Hematopoietic multipotent progenitor cell treated with erythropoietin and hydrocortisone succinate and interleukin-3 and kit ligand, for 4 days (in vitro differentiated cells): ENCODE measurements at regions not wholly inside any gene's neighbourhood (a gene's known extent, or its start where the extent isn't known, plus 50 kb on each side); places are given as distances from the start of the nearest gene placed in this dataset.
"Not testable (repeated sequence)": the region's sequence is repeated elsewhere in the genome, so short reads cannot be mapped to it uniquely, and the experiment has no call there.

Source experiments
- DNase-seq: peaks from one replicate; pipeline ENCODE4 v3.0.0-alpha.2; 2015

DNA sequence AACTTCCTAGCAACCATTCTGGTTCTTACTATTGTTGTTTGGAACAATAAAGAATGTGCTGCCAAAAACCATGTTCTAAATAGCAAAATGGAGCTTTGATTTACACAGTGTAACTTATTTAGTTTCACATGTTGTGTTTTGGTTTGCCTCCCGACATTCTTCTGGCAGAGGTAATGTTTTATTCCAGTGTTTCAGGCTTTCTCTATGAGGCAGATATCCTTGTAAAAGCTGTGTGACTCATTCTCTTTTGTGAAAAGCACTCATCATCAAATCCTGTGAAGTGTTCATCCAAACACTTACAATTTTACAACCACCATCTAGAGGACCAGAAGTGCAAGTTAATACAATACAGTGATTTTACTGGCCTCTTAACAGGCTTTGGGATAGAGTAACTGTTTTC lies 219.0 kb upstream of the GIMD1 start:
- no peak for DNase-seq

DNA sequence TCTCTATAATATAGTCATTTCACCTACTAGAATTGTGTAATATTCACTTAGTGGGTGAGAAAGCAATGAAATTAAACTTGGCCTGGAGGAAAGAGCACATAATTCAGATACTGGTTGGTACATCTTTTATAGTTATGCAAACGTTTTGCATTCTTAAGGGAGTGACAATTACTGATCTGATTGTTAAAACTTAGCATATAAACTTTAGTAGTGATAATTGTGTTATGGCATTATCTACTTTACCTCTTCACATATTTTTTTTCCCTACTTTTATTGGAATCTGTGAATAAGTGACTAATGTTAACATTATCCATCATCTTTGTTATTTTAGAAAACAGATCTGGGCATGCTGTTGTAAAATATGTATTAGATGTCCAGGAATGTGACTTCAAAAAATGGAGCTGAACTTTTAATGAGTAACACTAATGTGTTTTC lies 217.4 kb upstream of the GIMD1 start:
- no peak for DNase-seq

DNA sequence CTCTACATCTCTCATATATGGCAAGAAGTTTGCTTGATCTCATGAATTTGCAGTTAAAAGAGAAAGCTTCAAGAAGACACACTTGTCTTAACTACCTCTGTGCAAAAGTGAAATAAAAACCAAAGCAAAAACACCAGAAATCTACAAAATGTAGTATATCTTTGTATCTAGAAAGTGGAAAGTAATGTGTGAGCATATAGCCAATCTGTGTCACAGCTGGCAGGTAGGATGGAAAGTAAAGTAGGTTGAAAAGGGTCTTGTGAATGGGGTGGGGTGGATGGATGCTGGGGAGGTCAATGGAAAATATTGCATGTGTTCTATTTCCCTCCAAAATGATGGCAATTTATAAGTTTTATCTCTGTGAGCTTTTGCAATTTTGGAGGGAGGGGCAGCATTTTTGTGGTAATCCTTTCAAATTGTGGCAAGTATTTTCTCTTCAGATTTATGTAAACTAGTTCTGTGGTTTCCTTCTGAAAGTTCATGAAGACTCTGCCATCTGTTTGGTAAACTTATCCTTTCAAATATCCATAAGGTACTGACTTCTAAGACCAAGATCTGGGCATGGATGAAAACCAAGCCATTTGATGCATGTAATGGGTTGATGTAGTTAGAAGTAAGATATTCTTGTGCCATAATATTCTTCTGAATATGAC lies 215.9 kb upstream of the GIMD1 start:
- no peak for DNase-seq

DNA sequence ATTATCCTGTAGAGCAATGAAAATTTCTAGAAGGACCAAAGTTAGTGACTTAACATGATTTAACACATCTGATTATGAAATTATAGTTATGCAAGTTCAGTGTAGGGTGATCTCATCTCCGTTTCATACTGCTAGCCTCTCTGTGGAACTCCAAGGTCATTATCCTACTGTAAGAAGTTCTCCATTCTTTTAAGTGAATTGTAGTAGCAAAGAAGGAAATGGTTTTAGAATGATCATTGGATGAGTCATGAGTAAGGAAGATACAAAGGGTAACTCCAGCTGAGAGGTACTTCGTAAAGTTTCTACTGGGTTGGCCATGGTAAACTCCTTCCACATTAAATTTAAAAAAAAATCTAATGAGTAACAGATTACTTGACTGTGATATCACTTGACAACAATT lies 215.0 kb upstream of the GIMD1 start:
- no peak for DNase-seq

DNA sequence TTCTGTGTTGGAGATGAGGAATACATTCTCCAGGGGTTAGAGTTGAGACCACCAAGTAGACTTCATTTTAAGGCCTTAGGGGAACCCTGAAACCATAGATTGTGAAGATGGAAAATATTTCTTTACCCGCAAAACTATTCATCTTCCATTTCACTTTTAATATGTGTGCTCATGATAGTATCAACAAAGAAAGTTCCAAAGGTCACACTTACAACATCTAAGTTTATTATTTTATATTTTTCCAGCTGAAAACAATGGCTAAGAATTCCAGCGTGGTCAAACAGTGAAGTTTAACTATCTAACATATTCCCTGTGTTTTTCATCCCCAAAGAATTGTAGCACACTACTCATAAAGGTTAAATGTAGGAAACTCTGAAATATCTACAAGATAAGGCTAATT lies 214.5 kb upstream of the GIMD1 start:
- no peak for DNase-seq

DNA sequence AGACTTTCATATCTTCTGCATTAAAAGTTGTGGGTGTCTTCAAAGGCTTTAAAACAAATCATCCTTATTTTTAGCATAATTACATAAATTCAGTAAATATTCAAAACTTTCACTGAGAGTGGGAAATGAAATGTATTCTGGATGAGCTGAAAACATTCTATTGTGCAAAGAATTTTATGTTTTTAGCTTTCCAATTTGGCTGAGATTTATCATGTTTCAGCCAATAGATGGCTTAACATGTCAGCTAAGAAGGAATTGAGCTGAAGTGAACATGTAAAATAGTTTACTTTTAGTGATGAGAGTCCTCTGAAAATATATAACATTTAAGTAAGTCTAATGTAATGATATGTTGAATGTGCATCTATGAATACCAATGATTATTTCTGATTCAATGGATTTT lies 213.5 kb upstream of the GIMD1 start:
- DNase-seq: no peak

DNA sequence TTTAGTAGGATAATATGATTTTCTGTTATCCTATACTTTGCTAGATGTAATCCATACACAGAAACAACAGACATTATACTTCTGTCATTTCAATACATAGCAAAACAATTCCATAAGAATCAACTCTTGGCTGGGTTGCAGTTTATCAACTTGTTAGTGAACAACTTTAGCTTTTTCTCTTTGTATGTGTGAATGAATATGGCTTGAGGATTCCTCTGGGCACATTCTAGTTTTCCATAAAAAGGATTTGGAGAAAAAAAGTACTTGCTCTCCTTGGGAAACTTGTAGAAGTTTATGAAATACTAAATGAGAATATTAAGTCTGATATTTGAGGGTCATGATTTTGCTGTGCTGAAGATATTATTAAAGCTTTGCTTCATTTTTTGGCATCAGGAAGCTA lies 210.7 kb upstream of the GIMD1 start:
- no peak for DNase-seq

DNA sequence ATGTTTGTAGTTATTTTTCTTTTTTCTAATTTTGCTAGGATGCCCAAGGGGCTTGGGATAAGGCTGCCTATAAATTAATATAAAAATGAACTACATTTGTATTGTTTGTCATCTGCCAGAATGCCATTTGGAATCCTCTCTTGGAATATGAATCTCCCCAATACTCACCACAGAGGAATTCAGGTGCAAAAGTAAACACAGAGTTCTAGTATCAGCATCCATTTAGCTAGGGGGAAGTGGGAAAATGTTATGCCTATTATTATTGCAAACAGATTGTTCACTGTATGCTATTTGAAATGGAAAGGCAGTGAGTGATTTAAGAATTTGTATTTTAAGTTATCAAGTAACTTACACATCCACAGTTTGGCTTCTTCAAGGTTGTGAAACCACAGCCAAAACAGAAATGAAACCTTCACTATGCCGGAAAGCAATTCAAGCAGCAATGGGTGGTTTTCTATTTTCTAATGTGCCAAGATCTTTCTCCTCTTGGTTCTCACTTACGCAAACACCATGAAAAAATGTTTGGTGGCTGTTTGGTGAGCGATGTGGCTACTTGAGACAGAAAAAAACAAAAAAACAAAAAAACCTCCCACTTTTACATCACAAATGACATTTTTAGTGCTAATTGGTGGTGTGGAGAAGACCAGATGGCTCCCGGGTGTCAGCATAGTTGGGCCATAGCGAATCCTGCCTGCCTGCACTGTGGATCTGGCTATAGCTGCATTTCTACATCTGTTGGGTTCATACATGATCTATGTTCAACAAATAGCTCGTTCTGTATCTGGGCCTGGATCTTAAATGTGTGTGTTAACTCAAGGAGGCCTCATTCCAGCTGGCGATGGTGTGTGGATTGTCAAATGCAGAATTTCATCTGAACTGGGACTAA lies 200.8 kb upstream of the GIMD1 start:
- DNase-seq: no peak

DNA sequence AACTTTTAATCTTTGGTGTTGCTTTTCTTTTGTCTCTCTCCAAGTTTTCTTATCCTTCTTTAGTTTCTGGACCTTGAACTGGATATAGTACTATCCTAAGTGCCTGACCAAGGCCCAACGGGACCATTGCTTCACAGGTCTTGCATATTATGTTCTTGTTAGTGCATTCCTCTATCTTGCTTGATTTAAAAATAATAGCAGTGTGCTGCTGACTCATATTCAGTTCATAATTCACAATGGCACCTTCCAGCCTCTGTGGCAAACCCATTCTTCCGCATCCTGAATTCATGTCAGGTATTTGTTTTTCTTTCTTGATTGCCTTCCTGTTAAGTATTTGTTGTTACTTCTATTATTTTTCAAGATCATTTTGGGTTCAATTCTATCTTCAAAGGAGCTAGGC lies 197.1 kb upstream of the GIMD1 start:
- no peak for DNase-seq

DNA sequence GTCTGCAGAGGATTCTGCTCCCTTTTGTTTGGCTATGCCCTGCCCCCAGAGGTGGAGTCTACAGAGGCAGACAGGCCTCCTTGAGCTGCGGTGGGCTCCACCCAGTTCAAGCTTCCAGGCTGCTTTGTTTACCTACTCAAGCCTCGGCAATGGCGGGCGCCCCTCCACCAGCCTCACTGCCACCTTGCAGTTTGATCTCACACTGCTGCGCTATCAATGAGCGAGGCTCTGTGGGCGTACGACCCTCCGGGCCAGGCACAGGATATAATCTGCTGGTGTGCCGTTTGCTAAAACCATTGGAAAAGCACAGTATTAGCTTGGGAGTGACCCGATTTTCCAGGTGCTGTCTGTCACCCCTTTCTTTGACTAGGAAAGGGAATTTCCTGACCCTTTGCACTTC lies 195.1 kb upstream of the GIMD1 start:
- DNase-seq: not testable (repeated sequence)

DNA sequence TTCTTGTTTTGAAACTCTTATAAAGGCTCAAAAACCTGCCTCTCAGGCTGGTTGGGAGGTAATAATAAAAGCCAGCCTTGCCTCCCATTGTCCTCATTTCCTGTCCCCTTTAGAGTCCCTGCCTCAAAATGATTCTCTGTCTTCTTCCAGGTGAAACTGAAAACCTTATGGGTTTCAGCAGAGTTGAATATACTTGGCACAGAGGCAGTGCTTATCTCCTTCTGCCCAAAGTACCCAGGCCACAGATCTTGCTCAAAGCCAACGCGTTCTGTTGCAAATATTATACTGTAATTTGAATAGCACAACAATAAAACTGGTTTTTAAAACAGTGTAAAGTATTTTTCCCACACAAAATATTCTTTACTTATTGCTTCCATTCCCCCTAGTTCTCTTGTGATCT lies 183.1 kb upstream of the GIMD1 start:
- DNase-seq: no peak

DNA sequence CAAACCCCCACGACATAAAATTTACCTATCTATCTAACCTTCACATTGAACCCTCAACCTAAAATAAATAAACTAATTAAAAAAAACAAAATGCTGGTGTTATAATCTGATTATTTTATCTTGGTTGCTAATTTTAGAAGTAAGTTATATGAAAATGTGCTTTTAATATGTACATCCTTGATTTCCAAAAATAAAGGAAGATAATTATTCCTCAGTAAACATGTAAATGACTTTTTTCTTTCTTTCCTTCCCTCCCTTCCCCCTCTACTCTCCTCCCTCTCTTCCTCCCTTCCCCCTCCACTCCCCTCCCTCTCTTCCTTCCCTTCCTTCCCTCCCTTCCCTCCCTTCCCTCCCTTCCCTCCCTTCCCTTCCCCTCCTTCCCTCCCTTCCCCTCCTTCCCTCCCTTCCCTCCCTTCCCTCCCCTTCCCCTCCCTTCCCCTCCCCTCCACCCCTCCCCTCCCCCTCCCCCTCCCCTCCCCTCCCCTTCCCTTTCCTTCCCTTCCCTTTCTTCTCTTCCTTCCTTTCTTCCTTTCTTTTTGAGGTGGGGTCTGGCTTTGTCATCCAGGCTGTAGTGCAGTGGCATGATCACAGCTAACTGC lies 180.0 kb upstream of the GIMD1 start:
- DNase-seq: no peak

DNA sequence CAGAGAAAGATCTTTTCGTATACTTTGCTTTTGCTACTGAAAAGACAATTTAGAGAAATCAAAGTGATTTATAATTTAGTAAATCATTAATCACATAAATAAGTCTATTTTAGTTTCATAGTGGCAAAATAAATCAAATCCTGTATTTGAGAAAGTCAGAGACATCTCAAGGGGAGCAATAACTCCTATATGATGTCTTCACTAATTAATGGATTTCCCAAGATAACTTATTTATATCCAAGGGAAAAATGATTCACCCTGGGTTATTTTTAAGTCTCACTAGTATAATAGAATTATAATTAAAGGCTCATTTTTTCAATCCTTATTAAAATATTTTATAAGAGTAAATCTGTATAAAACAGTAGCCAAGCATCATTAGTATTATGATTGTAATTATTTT lies 177.8 kb upstream of the GIMD1 start:
- no peak for DNase-seq

DNA sequence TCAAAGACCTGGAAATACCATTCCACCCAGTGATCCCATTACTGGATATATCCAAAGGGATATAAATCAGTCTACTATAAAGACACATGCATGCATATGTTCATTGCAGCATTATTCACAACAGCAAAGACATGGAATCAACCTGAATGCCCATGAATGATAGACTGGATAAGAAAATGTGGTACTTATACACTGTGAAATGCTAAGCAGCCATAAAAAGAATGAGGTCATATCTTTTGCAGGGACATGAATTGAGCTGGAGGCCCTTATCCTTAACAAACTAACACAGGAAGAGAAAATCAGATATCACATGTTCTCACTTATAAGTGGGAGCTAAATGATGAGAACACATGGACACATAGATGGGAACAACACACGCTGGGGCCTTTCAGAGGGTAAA lies 174.0 kb upstream of the GIMD1 start:
- DNase-seq: not testable (repeated sequence)

DNA sequence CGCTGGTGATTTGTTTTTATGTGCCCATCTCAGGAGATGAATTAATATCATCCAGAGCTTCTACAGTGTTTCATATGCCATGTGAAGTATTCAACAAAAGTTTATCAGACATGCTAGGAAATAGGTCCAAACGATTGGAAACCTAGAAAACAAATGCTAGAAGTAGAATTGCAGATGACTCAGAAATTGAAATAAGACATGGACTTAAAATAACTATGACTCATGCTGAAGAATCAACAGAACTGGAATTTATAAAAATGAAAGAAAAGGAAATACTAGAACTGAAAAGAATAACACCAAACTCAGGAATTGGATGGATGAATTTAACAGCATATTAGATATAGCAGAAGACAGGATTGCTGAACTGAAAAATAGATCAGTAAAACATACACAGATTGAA lies 172.7 kb upstream of the GIMD1 start:
- no peak for DNase-seq

DNA sequence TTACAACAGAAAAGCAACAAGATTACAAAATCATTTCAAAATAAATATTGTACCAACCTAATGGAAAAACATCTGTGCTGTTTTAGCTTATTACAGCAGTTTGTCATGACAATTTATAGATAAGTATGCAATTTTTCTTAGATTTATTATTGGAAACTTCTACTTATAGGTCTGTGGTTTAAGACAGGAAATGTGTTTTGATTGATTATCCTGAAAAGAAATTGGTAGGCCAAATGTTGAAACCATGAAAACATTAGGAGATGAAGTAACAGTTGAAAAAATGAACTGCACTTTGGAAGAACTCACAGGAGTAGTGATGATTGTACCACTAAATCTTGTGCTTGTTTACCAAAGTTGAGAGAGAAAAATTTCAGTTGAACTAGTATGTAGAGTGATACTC lies 162.2 kb upstream of the GIMD1 start:
- no peak for DNase-seq

DNA sequence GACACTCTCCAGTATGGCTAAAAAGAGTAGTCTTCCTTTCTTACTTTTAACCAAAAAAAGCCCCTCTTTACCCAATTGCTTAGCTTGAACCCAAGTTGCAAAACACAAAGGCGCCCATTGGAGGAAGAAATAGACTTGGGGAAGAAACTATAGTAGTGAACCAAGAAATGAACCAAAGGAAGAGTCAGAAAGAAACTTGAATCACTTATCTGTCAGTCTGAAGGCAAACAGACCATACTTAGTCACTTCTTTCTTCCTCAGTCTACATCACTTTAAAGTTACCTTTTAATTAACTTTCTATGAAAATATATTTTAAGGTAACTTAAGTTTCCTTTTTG lies 161.4 kb upstream of the GIMD1 start:
- DNase-seq: no peak

DNA sequence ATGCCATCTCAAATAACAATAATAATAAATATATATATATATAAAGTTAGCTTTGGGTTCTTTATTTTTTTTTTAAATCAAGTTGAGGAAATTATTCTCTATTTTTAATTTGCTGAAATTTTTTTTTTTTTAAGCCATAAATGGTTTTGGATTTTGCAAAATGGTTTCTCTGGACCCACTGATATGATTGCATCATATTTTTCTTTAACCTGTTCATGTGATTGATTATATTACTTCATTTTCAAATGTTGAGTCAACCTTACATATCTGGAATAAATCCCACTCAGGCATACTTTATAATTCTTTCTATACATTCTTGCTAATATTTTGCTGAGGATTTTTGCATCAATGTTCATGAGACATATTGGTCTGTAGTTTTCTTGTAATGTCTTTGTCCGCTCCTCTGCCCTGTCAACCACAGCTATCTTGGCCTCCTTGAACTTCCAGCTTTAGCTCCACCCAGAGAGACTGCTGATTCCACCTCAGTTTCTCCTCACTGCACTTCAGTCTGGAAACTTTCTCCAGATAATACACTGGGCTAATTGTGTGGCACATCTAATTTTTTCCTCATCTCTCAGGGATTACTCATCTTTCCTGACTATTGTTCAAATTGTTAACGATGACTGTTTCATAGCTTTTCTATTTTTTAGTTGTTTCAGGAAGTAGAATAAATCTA lies 160.9 kb upstream of the GIMD1 start:
- no peak for DNase-seq

DNA sequence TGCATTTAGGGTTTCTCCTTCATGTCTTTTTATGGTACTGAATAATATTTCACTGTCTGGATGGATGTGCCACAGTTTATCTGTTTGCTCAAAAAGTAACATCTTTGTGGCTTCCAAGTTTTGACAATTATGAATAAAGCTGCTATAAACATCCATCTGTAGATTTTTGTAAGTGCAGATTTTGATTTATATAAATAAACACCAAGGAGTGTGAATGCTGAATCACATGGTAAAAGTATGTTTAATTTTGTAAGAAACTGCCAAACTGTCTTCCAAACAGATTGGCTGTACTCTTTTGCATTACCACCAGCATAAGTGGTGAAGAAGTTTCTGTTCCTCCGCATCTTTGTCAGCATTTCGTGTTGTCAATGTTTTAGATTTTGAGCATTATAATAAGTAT lies 158.7 kb upstream of the GIMD1 start:
- DNase-seq: no peak

DNA sequence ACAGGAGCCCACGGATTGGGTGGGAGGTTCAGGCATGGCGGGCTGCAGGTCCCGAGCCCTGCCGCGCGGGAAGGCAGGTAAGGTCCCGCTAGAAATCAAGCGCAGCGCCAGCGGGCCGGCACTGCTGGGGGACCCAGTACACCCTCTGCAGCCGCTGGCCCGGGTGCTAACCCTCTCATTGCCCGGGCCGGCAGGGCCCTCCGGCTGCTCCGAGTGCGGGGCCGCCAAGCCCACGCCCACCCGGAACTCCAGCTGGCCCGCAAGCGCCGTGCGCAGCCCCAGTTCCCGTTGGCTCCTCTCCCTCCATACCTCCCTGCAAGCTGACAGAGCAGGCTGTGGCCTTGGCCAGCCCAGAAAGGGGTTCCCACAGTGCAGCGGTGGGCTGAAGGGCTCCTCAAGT lies 156.8 kb upstream of the GIMD1 start:
- not testable (repeated sequence) for DNase-seq

DNA sequence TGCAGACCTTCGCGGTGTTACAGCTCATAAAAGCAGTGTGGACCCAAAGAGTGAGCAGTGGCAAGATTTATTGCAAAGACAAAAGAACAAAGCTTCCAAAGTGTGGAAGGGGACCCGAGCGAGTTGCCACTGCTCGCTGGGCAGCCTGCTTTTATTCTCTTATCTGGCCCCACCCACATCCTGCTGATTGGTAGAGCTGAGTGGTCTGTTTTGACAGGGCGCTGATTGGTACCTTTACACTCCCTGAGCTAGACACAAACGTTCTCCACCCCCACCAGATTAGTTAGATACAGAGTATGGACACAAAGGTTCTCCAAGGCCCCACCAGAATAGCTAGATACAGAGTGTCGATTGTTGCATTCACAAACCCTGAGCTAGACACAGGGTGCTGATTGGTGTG lies 156.2 kb upstream of the GIMD1 start:
- DNase-seq: not testable (repeated sequence)

DNA sequence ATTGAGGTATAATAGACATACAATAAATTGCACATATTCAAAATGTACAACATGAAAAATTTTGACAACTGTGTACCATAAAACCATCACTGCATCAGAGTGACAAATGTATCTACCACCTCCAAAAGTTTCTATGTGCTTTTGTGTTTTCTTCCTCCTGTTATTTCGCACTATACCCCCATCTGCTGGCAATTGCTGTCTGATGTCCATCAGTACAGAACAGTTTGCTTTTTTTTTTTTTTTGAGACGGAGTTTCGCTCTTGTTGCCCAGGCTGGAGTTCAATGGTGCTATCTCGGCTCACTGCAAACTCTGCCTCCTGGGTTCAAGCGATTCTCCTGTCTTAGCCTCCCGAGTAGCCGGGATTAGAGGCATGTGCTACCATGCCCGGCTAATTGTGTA lies 154.3 kb upstream of the GIMD1 start:
- DNase-seq: peak; percentile 5

DNA sequence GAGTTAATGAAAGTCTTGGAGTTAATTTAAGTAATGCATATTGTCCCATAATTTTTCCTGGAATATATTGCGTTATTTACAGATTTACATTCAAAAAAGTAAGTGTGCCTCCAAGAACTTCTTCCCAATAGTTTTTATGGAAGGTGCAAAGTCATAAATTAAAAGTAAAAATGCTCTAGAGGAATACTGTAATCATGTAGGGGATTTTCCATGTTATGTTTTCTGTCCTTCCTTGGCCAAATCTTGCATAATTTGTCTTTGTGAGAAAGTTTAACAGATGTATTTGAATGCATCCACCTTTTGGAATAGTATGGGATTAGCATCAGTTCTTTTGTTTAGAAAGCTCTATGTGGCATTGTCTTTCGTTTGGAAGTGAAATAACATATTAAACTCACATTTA lies 144.1 kb upstream of the GIMD1 start:
- DNase-seq: no peak

DNA sequence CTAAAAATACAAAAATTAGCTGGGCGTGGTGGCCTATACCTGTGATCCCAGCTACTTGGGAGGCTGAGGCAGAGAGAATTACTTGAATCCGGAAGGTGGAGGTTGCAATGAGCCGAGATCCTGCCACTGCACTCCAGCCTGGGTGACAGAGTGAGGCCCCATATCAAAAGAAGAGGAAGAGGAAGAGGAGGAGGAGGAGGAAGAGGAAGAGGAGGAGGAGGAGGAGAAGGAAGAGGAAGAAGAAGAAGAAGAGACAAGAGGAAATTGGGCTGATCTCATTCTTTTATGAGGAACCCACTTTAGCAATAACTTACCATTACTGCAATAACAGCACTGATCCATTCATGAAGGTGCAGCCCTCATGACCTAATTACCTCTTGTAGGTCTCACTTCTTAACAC lies 138.9 kb upstream of the GIMD1 start:
- no peak for DNase-seq
